Smooth muscle cell (in vitro differentiated cells): ENCODE measurements at regions not wholly inside any gene's neighbourhood (a gene's known extent, or its start where the extent isn't known, plus 50 kb on each side); places are given as distances from the start of the nearest gene placed in this dataset.

Experiments used
- DNase-seq: peaks from one replicate; lab custom pipeline; 2025; ENCODE audit not compliant: unreplicated experiment; lab: John Stamatoyannopoulos, UW
- H2AFZ ChIP-seq: fragments of 200-600 bp; sonication (generic); 2 replicates; pipeline ENCODE4 v1.6.0; 2016; ENCODE audit warnings: antibody characterized with exemption, low read depth, mild to moderate bottlenecking
- H3F3A ChIP-seq: fragments of 200-600 bp; sonication (generic); 2 replicates; pipeline ENCODE4 v1.6.0; 2017; ENCODE audit warnings: antibody characterized with exemption, low read depth
- H3K27ac ChIP-seq: fragments of 200-600 bp; sonication (generic); 2 replicates; pipeline ENCODE4 v1.5.1; 2016; ENCODE audit warnings: low read depth, mild to moderate bottlenecking
- H3K27me3 ChIP-seq: fragments of 200-600 bp; sonication (generic); 2 replicates; pipeline ENCODE4 v1.6.1; 2016; ENCODE audit warnings: low read depth, mild to moderate bottlenecking
- H3K36me3 ChIP-seq: fragments of 200-600 bp; sonication (generic); 2 replicates; pipeline ENCODE4 v1.5.1; 2016; ENCODE audit warnings: low read depth
- H3K4me1 ChIP-seq: fragments of 200-600 bp; sonication (generic); 2 replicates; pipeline ENCODE4 v1.5.1; 2016; ENCODE audit warnings: low read depth
- H3K4me2 ChIP-seq: fragments of 200-600 bp; sonication (generic); 2 replicates; pipeline ENCODE4 v1.6.0; 2016; ENCODE audit warnings: mild to moderate bottlenecking
- H3K4me3 ChIP-seq: fragments of 200-600 bp; sonication (generic); 2 replicates; pipeline ENCODE4 v1.5.1; 2016; ENCODE audit warnings: mild to moderate bottlenecking
- H3K79me2 ChIP-seq: fragments of 200-600 bp; sonication (generic); 2 replicates; pipeline ENCODE4 v1.6.0; 2016; ENCODE audit warnings: low read depth, mild to moderate bottlenecking
- H3K9ac ChIP-seq: fragments of 200-600 bp; sonication (generic); 2 replicates; pipeline ENCODE4 v1.6.0; 2016; ENCODE audit warnings: low read depth
- H3K9me3 ChIP-seq: fragments of 200-600 bp; sonication (generic); replicated peaks from 2 replicates; pipeline ENCODE4 v1.5.1; 2016; ENCODE audit warnings: low read depth
- H4K20me1 ChIP-seq: fragments of 200-600 bp; sonication (generic); 2 replicates; pipeline ENCODE4 v1.6.0; 2016; ENCODE audit warnings: low read depth
- WGBS: methylation state at CpG from one replicate; pipeline ENCODE4 v1.1.7; 2016; ENCODE audit warnings: low lambda C conversion rate; 5-methylcytosine and 5-hydroxymethylcytosine counted together
- TF ChIP-seq, protein P1 (sequence below): fragments of 200-600 bp; sonication (generic); IDR thresholded peaks from 2 replicates; pipeline ENCODE4 v1.5.1; 2017; ENCODE audit warnings: borderline replicate concordance, mild to moderate bottlenecking, antibody characterized with exemption; ENCODE audit not compliant: insufficient read depth, poor library complexity, severe bottlenecking

DNA sequence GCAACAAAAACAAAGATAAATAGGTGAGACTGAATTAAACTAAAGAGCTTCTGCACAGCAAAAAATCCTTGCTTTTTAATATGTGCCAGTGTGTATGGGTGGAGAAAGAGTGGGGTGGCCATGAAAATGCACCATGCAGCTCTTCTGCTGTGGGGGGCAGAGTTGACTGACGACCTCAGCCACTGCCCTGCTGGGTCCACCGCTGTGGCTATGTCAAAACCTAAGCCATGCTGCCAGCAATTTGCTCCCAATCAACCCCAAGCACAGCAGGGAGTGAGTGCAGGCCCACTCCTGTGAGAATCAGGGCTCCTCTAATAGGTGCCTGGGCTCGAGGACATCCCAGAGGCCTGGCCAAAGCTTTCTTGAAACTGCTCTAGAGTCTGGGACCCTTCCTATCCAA lies 235.6 kb upstream of the RBBP8 start:
- WGBS, result 91% methylated on average over 3 of the region's 3 CpGs
- Histone ChIP-seq H3K27me3 (no peaks in the 10 kb centered on the region), H3K4me2 (no peak overlapping the region)

DNA sequence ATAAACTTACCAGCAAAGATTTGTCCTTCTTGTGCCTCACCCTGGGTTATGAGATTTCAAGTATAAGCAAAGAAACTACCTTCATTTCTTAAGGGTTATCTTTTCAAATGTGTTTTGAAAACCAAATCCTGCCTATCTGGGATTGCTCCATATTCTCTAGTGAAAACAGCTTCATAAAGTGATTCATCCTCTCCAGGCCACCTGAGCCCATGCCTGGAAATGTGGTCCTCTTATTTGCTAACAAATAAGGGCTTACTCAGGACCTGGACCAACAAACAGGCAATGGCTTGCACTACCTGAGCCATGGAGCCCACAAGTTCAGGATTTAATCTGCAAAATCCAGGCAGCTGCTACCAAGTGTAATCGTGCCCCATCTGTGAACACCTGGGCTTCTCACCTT lies 234.4 kb upstream of the RBBP8 start:
- Histone ChIP-seq H3K4me3 (no peak overlapping the region), H3K4me1 (peaks cover 17% of the 10 kb centered on the region), H3K36me3 (no peaks in the 10 kb centered on the region), H3K27ac (no peak overlapping the region), H3K79me2 (no peaks in the 10 kb centered on the region), H3K9ac (no peak overlapping the region), H3K4me2 (no peak overlapping the region), H3F3A (peaks cover 3% of the 10 kb centered on the region), H3K27me3 (no peaks in the 10 kb centered on the region), H4K20me1 (no peaks in the 10 kb centered on the region), H3K9me3 (no peaks in the 10 kb centered on the region), H2AFZ (no peak overlapping the region)
- WGBS, result 100% methylated on average over 1 of the region's 1 CpG
- TF ChIP-seq, protein P1, sequence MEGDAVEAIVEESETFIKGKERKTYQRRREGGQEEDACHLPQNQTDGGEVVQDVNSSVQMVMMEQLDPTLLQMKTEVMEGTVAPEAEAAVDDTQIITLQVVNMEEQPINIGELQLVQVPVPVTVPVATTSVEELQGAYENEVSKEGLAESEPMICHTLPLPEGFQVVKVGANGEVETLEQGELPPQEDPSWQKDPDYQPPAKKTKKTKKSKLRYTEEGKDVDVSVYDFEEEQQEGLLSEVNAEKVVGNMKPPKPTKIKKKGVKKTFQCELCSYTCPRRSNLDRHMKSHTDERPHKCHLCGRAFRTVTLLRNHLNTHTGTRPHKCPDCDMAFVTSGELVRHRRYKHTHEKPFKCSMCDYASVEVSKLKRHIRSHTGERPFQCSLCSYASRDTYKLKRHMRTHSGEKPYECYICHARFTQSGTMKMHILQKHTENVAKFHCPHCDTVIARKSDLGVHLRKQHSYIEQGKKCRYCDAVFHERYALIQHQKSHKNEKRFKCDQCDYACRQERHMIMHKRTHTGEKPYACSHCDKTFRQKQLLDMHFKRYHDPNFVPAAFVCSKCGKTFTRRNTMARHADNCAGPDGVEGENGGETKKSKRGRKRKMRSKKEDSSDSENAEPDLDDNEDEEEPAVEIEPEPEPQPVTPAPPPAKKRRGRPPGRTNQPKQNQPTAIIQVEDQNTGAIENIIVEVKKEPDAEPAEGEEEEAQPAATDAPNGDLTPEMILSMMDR, result no peak
- no peak for DNase-seq

More for the DNA sequence above, 235.6 kb upstream of the RBBP8 start:
- peaks cover 17% of the 10 kb centered on the region for H3K4me1 ChIP-seq
- H3K79me2 ChIP-seq, result no peaks in the 10 kb centered on the region
- H2AFZ ChIP-seq, result no peak overlapping the region
- no peak overlapping the region for H3K9ac ChIP-seq
- H3K36me3 ChIP-seq, result no peaks in the 10 kb centered on the region
- H3K9me3 ChIP-seq, result no peaks in the 10 kb centered on the region
- H3K27ac ChIP-seq, result no peak overlapping the region
- peaks cover 9% of the 10 kb centered on the region for H3F3A ChIP-seq
- no peak overlapping the region for H3K4me3 ChIP-seq
- TF ChIP-seq, protein P1, result no peak
- no peaks in the 10 kb centered on the region for H4K20me1 ChIP-seq
- no peak for DNase-seq

DNA sequence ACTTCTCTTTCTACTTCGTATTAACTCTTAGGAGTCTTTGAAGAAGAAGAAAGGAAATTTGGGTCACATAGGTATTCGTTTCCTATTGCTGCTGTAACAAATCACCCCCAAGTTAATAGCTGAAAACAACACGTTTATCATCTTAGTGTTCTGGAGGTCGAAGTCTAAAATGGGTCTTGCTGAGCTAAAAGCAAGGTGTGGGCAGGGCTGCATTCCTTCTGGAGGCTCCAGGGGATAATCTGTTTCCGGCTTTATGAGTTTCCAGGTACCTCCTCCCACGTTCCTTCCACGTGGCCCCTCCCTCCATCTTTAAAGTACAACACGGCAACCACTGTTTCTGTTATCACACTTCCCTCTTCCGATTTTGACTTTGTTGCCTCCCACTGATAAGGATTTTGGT lies 233.5 kb upstream of the RBBP8 start:
- Histone ChIP-seq H3K4me1 (peaks cover 12% of the 10 kb centered on the region), H3K27me3 (no peaks in the 10 kb centered on the region), H3K79me2 (no peaks in the 10 kb centered on the region), H2AFZ (no peak overlapping the region), H3K4me2 (no peak overlapping the region), H3K27ac (no peak overlapping the region), H3K9ac (no peak overlapping the region), H4K20me1 (no peaks in the 10 kb centered on the region), H3K36me3 (no peaks in the 10 kb centered on the region), H3K4me3 (no peak overlapping the region), H3K9me3 (no peaks in the 10 kb centered on the region), H3F3A (no peaks in the 10 kb centered on the region)
- TF ChIP-seq, protein P1, result no peak
- 73% methylated on average over 9 of the region's 9 CpGs for WGBS
- DNase-seq, result no peak

DNA sequence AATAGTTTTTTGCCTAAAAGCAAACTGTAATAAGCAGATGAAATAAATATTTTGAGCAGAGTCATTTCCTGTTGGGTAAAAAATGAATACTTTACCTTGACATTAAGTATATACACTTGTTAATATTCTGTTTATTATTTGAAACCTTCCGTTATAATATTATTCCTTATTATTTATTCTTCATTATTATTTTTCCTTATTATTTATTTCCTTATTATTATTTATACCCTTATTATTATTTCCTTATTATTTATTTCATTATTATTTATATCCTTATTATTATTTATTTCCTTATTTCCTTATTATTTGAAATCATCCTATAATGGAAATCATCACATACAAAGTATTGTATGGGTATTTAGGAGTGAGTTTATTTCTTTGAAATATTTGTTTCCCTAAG lies 232.2 kb upstream of the RBBP8 start:
- WGBS, result 98% methylated on average over 1 of the region's 1 CpG
- H3K4me1 ChIP-seq, result peaks cover 3% of the 10 kb centered on the region
- H3F3A ChIP-seq, result peaks cover 3% of the 10 kb centered on the region
- H3K27ac ChIP-seq, result no peak overlapping the region
- no peaks in the 10 kb centered on the region for H3K36me3 ChIP-seq
- H3K9ac ChIP-seq, result no peak overlapping the region
- H3K27me3 ChIP-seq, result no peaks in the 10 kb centered on the region
- no peak overlapping the region for H2AFZ ChIP-seq
- TF ChIP-seq, protein P1, result no peak
- DNase-seq, result no peak
- no peak overlapping the region for H3K4me2 ChIP-seq
- H4K20me1 ChIP-seq, result no peaks in the 10 kb centered on the region
- no peaks in the 10 kb centered on the region for H3K79me2 ChIP-seq
- no peak overlapping the region for H3K4me3 ChIP-seq
- no peaks in the 10 kb centered on the region for H3K9me3 ChIP-seq
